Hindlimb muscle (tissue), 1 donor: ENCODE measurements at regions not wholly inside any gene's neighbourhood (a gene's known extent, or its start where the extent isn't known, plus 50 kb on each side); places are given as distances from the start of the nearest gene placed in this dataset.
"Not testable (repeated sequence)": the region's sequence is repeated elsewhere in the genome, so short reads cannot be mapped to it uniquely, and the experiment has no call there.

ENCODE experiments used
- DNase-seq: peaks from one replicate; pipeline ENCODE4 v3.0.0-alpha.2; 2013

- peak; percentile 11 for DNase-seq
Measured at GRCh38 chr11:97454988-97455387, 1065.2 kb downstream of the JRKL start.

GRCh38 chr11:97460091-97460490, 1070.3 kb downstream of the JRKL start:
- no peak for DNase-seq

- no peak for DNase-seq
Measured at GRCh38 chr11:97461044-97461880, 1071.4 kb downstream of the JRKL start.

- DNase-seq, result no peak
Measured at GRCh38 chr11:97461934-97462333, 1072.1 kb downstream of the JRKL start.

- DNase-seq, result no peak
Measured at GRCh38 chr11:97463891-97464290, 1074.1 kb downstream of the JRKL start.

- no peak for DNase-seq
Measured at GRCh38 chr11:97471480-97471879, 1081.7 kb downstream of the JRKL start.

GRCh38 chr11:97487387-97487786, 1097.6 kb downstream of the JRKL start:
- DNase-seq, result no peak

- no peak for DNase-seq
Measured at GRCh38 chr11:97498891-97499290, 1109.1 kb downstream of the JRKL start.

- DNase-seq, result no peak
Measured at GRCh38 chr11:97502201-97502600, 1112.4 kb downstream of the JRKL start.

GRCh38 chr11:97506076-97506759, 1116.4 kb downstream of the JRKL start:
- no peak for DNase-seq

- DNase-seq, result no peak
Measured at GRCh38 chr11:97514446-97514845, 1124.6 kb downstream of the JRKL start.

- no peak for DNase-seq
Measured at GRCh38 chr11:97516688-97517087, 1126.9 kb downstream of the JRKL start.

GRCh38 chr11:97525273-97525672, 1135.5 kb downstream of the JRKL start:
- no peak for DNase-seq

GRCh38 chr11:97537407-97538150, 1147.8 kb downstream of the JRKL start:
- DNase-seq, result no peak

GRCh38 chr11:97544431-97544830, 1154.6 kb downstream of the JRKL start:
- no peak for DNase-seq

- DNase-seq, result no peak
Measured at GRCh38 chr11:97548280-97548679, 1158.5 kb downstream of the JRKL start.

- no peak for DNase-seq
Measured at GRCh38 chr11:97557399-97557798, 1167.6 kb downstream of the JRKL start.

- no peak for DNase-seq
Measured at GRCh38 chr11:97567801-97568200, 1178.0 kb downstream of the JRKL start.

- DNase-seq, result no peak
Measured at GRCh38 chr11:97570636-97571035, 1180.8 kb downstream of the JRKL start.

- DNase-seq, result not testable (repeated sequence)
Measured at GRCh38 chr11:97573771-97574170, 1184.0 kb downstream of the JRKL start.

GRCh38 chr11:97574976-97575665, 1185.3 kb downstream of the JRKL start:
- no peak for DNase-seq

- DNase-seq, result no peak
Measured at GRCh38 chr11:97607291-97608000, 1217.6 kb downstream of the JRKL start.
